ENCODE measurements at regions not wholly inside any gene's neighbourhood (a gene's known extent, or its start where the extent isn't known, plus 50 kb on each side); places are given as distances from the start of the nearest gene placed in this dataset.

DNA sequence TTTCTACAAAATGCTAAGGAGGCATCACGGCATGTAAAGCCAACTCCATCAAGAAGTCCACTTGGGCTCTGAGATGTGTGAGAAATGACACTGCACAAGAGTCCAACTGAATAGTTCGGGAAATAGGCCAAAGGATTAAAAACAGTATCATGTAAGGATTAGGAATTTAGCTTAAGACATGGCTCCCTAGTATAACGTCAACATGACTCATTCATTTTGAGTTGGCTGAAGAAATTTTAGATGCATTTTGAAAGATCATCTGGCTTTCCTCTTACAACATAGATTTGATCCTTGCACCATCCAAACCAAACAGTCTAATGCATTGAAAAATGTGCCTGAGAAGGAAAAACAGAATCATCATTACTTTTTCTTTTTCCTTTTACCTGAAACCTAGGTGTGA is 109.3 kb upstream of the MME start:
- TF ChIP-seq CTCF (IDR thresholded peaks at IDR 0.05; ENCODE audit: low read length) (no peak), EZH2 (IDR thresholded peaks at IDR 0.05; ENCODE audit: borderline replicate concordance, low read length) (no peak)

Measured in OCI-LY1 (cell line).